GM12891 (cell line): ENCODE measurements at regions not wholly inside any gene's neighbourhood (a gene's known extent, or its start where the extent isn't known, plus 50 kb on each side); places are given as distances from the start of the nearest gene placed in this dataset.

Source experiments
- DNase-seq: peaks from one replicate; pipeline ENCODE4 v3.0.0; 2011; ENCODE audit warnings: low spot score; ENCODE audit not compliant: insufficient read length
- FAIRE-seq: peaks from 2 replicates; lab custom pipeline; 2011; peaks lifted over from hg19 to GRCh38; lab: Jason Lieb, UNC
- PAX5 ChIP-seq: IDR thresholded peaks from 2 replicates; pipeline ENCODE4 v1.6.1; 2011; ENCODE audit warnings: low read length, moderate library complexity, mild to moderate bottlenecking; ENCODE audit not compliant: insufficient read depth, severe bottlenecking
- POLR2A ChIP-seq: IDR thresholded peaks from 2 replicates; pipeline ENCODE4 v1.6.1; 2011; ENCODE audit warnings: low read depth, low read length, control low read depth
- POLR2AphosphoS5 ChIP-seq: IDR thresholded peaks from 2 replicates; pipeline ENCODE4 v1.6.1; 2011; ENCODE audit warnings: low read depth, low read length, control low read depth
- POU2F2 ChIP-seq: IDR thresholded peaks from 2 replicates; pipeline ENCODE4 v1.6.1; 2011; ENCODE audit warnings: low read depth, mild to moderate bottlenecking, control low read depth, low read length, moderate library complexity
- SPI1 ChIP-seq: IDR thresholded peaks from 2 replicates; pipeline ENCODE4 v1.6.1; 2011; ENCODE audit warnings: low read depth, low read length, control low read depth
- TAF1 ChIP-seq: IDR thresholded peaks from 2 replicates; pipeline ENCODE4 v1.6.1; 2011; ENCODE audit warnings: low read depth, low read length, control low read depth

- FAIRE-seq (no peak), DNase-seq (no peak)
These were observed 288.4 kb downstream of the KLHL4 start for GRCh38 chrX:87805829-87806490.

GRCh38 chrX:87808576-87809243, 291.1 kb downstream of the KLHL4 start:
- no peak for DNase-seq
- no peak for TF ChIP-seq POU2F2
- TF ChIP-seq TAF1, result no peak
- no peak for TF ChIP-seq PAX5
- no peak for TF ChIP-seq SPI1
- TF ChIP-seq POLR2A, result no peak
- no peak for TF ChIP-seq POLR2AphosphoS5
- FAIRE-seq, result no peak

More at GRCh38 chrX:87805829-87806490, 288.4 kb downstream of the KLHL4 start:
- no peak for TF ChIP-seq POLR2A
- no peak for TF ChIP-seq PAX5
- TF ChIP-seq TAF1, result no peak
- no peak for TF ChIP-seq POU2F2
- TF ChIP-seq POLR2AphosphoS5, result no peak
- no peak for TF ChIP-seq SPI1

DNA sequence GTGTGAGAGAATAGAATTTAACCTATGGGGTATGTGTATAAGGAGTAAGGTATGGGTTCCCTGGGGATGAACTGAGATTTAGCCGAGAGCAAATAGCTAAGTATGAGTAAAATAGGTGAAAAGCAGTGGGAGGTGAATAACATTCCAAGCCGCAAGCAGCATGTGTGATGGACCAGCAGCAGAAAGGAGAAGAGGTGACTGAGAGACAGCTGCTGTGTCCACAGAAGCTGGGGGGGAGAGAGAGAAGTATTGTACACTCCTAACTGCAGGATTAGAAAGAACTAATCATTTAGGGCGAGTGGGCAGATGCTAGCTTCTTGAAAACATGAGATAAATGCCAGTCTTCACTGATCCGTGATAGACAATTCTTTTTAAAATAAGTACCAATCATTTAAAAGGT, 296.0 kb downstream of the KLHL4 start:
- FAIRE-seq (no peak), DNase-seq (no peak)
- TF ChIP-seq POLR2A (no peak), TAF1 (no peak), POLR2AphosphoS5 (no peak), SPI1 (no peak), POU2F2 (no peak), PAX5 (no peak)

- DNase-seq (no peak), FAIRE-seq (no peak)
- no peak for TF ChIP-seq TAF1
- no peak for TF ChIP-seq PAX5
- TF ChIP-seq POLR2A, result no peak
- no peak for TF ChIP-seq SPI1
- no peak for TF ChIP-seq POLR2AphosphoS5
- TF ChIP-seq POU2F2, result no peak
These were observed 329.4 kb downstream of the KLHL4 start for GRCh38 chrX:87846956-87847355.

GRCh38 chrX:87873347-87873941, 355.8 kb downstream of the KLHL4 start:
- no peak for DNase-seq
- FAIRE-seq, result peak; percentile 45
- TF ChIP-seq TAF1 (no peak), PAX5 (no peak), POU2F2 (no peak), POLR2A (no peak), POLR2AphosphoS5 (no peak), SPI1 (no peak)

DNA sequence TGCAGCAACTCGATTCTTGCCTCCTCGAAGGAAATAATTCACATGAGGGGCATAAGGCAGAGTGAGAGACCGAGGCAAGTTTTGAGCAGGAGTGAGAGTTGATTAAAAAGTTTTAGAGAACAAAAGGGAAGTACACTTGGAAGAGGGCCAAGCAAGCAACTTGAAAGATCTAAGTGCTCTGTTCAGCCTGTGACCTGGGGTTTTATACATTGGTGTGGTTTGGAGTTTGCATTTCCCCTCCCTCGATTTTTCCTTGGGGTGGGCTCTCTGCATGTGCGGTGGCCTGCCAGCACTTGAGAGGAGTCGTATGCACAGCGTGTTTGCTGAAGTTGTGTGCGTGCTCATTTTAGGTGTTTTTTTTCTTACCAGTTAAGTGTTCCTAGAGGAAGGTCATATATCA, 356.4 kb downstream of the KLHL4 start:
- DNase-seq (no peak), FAIRE-seq (peak; percentile 81)
- TF ChIP-seq PAX5 (no peak), POLR2A (no peak)

DNA sequence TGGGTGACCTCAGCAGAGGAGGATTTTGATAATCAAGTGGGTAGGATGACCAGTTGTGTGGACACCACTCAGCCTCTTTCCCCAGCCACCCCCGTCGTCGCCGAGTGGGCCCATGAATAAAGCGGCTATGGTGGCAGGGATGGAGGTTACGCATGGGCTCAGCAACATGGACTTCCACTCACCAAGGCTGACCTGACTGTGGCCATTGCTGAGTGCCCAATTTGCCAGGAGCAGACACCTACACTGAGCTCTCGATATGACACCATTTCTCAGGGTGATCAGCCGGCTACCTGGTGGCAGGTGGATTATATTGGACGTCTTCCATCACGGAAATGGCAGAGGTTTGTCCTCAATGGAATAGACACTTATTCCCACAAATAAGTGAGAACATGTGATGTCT, 361.3 kb downstream of the KLHL4 start:
- DNase-seq (no peak), FAIRE-seq (no peak)
- TF ChIP-seq TAF1 (no peak), SPI1 (no peak), POLR2A (no peak), PAX5 (no peak), POU2F2 (no peak), POLR2AphosphoS5 (no peak)

DNA sequence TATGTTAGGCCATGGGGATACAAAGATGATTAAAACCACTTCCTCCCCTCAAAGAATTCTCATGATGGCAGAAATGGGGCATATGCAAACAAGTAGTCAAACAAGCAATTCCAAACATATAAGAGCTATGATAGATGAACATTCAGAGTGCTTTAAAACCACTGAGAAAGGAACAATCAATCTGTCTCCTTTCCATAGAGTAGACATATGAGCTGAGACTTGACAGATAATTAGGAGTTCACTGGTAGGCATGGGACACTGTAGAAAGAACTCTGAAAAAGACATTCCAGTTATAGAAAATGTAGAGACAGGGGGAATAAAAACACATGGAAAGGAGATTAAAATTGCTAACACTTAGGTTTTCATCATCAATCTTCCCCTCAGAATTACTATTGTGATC, 372.8 kb downstream of the KLHL4 start:
- no peak for FAIRE-seq
- DNase-seq, result no peak
- TF ChIP-seq SPI1 (no peak), TAF1 (no peak), PAX5 (no peak), POU2F2 (no peak), POLR2A (no peak), POLR2AphosphoS5 (no peak)

- FAIRE-seq (no peak), DNase-seq (no peak)
- TF ChIP-seq POLR2AphosphoS5, result no peak
These were observed 377.8 kb downstream of the KLHL4 start for GRCh38 chrX:87895421-87895820.

- FAIRE-seq (no peak), DNase-seq (no peak)
- TF ChIP-seq SPI1 (no peak), PAX5 (no peak)
These were observed 378.5 kb downstream of the KLHL4 start for GRCh38 chrX:87896057-87896456.

GRCh38 chrX:87900320-87900908, 382.8 kb downstream of the KLHL4 start:
- DNase-seq (no peak), FAIRE-seq (peak; percentile 88)
- TF ChIP-seq PAX5 (no peak), POU2F2 (no peak), POLR2A (no peak), POLR2AphosphoS5 (no peak), TAF1 (no peak), SPI1 (no peak)
